GM12891 (cell line): ENCODE measurements at regions not wholly inside any gene's neighbourhood (a gene's known extent, or its start where the extent isn't known, plus 50 kb on each side); places are given as distances from the start of the nearest gene placed in this dataset.
"Not testable (repeated sequence)": the region's sequence is repeated elsewhere in the genome, so short reads cannot be mapped to it uniquely, and the experiment has no call there.

Source experiments
- PAX5 ChIP-seq: IDR thresholded peaks from 2 replicates; pipeline ENCODE4 v1.6.1; 2011; ENCODE audit warnings: low read length, moderate library complexity, mild to moderate bottlenecking; ENCODE audit not compliant: insufficient read depth, severe bottlenecking
- POLR2A ChIP-seq: IDR thresholded peaks from 2 replicates; pipeline ENCODE4 v1.6.1; 2011; ENCODE audit warnings: low read depth, low read length, control low read depth
- POLR2AphosphoS5 ChIP-seq: IDR thresholded peaks from 2 replicates; pipeline ENCODE4 v1.6.1; 2011; ENCODE audit warnings: low read depth, low read length, control low read depth
- POU2F2 ChIP-seq: IDR thresholded peaks from 2 replicates; pipeline ENCODE4 v1.6.1; 2011; ENCODE audit warnings: low read depth, mild to moderate bottlenecking, control low read depth, low read length, moderate library complexity
- SPI1 ChIP-seq: IDR thresholded peaks from 2 replicates; pipeline ENCODE4 v1.6.1; 2011; ENCODE audit warnings: low read depth, low read length, control low read depth
- TAF1 ChIP-seq: IDR thresholded peaks from 2 replicates; pipeline ENCODE4 v1.6.1; 2011; ENCODE audit warnings: low read depth, low read length, control low read depth

DNA sequence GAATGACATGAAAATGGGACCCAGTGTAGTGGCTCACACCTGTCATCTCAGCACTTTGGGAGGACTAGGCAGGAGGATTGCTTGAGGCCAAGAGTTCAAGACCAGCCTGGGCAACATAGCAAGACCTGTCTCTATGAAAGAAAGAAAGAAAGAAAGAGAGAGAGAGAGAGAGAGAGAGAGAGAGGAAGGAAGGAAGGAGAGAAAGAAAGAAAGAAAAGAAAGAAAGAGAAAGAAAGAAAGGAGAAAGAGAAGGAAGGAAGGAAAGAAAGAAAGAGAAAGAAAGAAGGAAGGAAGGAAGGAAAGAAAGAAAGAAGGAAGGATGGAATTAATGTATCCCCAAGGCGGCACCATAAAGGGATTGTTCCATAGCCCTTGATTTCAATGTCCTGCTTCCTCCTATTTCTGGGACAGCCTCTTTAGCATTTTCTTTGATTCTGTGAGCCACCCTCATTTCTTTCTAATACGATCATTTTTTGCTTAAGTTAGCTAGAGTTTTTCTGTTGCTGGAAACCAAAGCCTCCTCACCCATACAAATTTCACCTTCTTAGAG, 85.4 kb upstream of the CTNNA1 start:
- not testable (repeated sequence) for TF ChIP-seq POLR2A, TAF1, POLR2AphosphoS5, SPI1, POU2F2, PAX5
